Stimulated activated CD4-positive, alpha-beta T cell treated with anti-CD3 and anti-CD28 coated beads, Interleukin-2, amount 100 ng/mL, for 24 hours (primary cell): ENCODE measurements at regions not wholly inside any gene's neighbourhood (a gene's known extent, or its start where the extent isn't known, plus 50 kb on each side); places are given as distances from the start of the nearest gene placed in this dataset.

ENCODE experiments used
- DNase-seq, 2 donors: peaks; one replicate each; pipeline ENCODE4 v3.0.0-alpha.2; 2020

DNA sequence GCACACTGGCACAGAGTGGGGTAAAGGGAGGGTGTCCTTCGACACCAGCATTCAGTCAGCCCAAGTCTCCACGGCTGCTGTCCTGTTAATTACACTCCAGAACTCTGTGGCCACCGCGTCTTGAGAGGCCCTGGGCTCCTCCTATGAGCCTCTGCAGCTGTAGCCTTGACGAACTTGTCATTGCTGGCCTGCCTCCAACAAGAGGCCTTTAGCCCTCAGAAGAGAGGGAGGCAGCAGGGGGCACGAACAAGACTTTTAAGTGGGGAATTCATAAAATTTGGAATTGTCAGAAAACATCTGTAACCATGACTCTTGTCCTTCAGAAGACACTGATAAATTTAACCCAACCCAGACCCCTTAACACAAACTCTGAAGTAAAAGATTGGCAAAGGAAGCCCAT lies 241.9 kb downstream of the UQCRFS1 start:
- DNase-seq, result no peak

DNA sequence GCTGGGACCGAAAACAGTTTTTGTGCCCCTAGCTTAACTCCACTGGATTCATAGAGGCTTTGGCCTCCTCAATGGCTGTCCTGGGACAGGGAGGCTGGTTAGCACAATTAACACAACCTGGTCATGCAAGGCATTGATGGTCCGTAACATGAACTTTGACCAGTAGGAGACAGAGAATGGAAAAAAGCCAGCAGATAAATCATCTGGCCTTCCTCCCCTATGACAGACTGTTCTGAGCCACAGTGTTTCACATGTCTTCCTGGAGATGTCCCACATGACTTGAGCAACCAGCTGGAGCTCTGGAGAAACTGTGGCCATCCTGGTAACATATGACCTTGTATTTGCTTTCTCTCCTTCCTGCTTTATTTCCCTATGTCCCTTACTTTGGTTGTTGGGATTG lies 244.2 kb downstream of the UQCRFS1 start:
- no peak for DNase-seq

DNA sequence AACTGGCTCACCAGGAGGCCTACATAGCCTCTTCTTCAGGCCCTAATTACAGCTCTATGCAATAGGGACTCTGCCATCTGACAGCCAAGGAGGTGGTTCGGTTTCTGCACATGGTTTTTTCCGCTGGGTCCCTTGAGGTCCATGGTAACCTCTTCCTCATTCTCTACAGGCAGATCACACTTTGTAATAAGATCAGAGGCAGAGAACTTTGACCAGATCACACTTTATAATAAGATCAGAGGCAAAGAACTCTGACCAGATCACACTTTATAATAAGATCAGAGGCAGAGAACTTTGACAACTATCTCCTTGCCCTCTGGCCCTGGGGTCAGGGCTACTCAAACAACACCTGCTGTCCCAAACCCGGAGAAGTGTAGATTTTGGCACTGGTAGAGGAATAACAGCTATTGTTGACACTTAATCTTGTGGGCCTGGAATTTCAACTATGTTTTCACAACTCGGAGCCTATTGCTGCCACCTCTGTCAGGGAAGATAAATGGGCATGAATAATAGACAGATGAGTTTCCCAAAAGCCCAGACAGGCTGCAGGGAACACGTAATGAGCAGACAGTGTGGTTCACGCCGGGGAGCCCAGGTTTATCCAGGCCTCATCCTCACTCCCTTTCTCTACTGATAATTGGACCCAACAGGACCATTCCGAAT lies 246.1 kb downstream of the UQCRFS1 start:
- no peak for DNase-seq

DNA sequence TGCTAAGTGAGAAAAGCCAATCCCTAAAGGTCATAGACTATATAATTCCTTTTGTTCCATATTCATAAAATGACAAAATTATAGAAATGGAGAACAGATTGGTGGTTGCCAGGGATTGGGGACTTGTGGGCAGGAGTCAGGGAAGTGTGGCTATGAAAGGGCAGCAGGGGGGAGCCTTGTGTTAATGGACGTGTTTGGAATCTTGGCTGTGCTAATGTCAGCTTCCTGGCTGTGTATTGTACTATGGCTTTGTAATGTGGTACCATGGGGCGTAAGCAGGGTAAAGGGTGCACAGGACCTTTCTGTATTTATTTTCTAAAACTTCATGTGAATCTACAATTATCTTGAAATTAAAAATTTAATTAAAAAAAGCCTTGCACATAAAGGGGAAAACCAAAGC lies 248.5 kb downstream of the UQCRFS1 start:
- DNase-seq, result no peak

DNA sequence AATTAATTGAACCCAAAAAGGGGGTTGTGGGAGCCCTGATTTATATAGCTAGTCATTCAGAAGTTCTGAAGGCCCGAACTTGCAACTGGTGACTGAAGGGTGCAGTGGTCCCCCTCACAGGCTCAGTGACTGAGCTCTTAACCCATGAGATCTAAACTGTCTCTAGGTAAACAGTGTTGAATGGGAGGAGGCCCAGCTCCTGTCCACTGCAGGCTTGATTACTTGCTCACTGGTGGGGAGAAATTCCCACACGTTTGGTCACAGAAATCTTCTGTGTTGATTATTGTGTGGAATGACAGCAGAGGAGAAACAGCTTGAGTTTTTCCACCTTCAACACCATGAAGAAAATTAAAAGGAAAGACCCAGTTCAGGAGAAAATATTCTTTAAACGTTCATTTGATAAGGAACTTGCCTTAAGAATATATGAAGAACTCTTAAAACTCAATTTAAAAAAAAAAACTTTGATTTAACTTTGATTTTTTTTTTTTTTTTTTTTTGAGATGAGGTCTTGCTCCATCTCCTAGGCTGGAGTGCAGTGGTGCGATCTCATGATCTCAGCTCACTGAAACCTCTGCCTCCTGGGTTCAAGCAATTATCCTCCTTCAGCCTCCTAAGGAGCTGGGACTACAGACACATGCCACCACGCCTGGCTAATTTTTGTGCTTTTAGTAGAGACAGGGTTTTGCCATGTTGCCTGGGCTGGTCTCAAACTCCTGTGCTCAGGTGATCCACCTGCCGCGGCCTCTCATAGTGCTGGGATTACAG lies 249.3 kb downstream of the UQCRFS1 start:
- DNase-seq, result no peak

DNA sequence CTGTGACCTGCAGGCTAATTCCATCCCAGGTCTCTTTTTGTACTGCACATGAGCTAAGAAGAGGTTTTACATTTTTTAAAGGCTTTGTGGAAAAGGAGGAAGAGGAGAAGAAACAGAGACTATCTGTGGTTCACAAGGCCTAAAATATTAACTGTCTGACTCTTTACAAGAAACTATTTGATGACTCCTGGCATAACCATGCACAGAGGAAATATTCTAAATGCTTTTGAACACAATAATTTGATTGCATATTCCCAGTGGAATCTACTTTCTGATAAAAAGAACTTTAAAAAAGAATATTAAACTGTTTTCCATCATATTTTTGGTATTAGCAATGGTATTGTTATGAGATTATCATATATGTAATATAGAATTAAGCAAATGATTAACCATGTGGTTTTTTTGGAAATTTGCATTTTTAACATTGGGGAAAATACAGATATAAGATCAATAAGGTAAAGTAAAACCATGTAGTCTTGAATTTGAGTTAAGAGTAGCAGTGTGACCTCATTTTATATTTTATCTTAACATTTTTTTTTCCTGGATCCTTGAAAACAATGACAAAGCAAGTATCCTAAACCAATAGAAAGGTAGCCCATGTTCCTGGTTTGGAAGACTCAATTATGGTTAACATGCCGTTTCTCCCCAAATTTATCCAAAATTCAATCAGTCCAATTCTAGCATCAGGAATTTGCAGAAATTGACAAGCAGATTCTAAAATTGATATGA lies 251.0 kb downstream of the UQCRFS1 start:
- no peak for DNase-seq

DNA sequence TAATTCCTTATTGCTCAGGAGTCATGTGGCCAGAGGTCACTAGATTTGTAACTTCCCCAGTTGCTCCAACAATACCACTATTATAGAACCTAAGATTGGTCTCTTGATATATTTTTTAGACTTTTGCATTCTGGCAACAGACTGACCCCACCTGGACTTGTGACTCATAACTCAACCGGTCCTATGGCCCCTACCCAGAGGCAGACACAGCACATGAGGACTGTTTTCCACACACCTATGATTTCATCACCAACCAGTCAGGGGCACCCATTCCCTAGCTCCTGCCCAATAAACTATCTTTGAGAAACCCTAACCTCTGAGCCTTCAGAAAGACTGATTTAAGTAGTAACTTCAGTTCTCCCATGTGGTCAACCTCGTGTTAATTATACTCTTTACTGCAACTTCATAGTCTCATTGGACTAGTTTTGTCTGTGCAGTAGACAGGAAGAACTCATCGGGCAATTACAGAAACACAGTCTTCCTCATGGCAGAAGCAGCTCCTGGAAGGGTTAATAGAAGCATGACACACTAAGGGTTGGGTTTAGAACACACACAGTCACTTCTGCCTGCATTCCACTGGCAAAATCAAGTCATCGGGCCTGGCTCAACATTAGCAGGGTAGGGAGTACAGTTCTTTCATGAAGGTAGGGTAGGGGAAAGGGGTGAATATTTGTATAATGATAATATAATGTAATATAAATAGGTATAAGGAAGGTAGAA lies 251.8 kb downstream of the UQCRFS1 start:
- no peak for DNase-seq

DNA sequence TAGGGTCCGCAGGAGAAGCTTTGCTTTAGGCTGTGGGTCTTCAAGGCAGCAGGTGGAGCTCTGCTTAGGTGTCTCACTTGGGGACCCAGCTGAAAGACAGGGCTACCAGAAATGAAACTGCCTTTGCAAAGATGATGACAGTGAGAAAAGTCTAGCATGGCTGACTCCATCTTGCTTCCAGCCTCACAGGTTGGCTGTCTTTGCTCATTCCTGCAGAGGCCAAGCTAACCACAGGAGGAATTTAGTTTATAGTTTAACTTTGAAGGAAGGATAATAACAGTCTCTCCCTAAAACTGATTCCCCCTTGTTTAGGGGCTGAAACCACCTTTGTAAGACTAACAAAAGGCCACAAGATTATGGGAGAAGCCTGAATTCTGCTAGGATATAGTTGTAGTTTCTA lies 252.4 kb downstream of the UQCRFS1 start:
- no peak for DNase-seq

DNA sequence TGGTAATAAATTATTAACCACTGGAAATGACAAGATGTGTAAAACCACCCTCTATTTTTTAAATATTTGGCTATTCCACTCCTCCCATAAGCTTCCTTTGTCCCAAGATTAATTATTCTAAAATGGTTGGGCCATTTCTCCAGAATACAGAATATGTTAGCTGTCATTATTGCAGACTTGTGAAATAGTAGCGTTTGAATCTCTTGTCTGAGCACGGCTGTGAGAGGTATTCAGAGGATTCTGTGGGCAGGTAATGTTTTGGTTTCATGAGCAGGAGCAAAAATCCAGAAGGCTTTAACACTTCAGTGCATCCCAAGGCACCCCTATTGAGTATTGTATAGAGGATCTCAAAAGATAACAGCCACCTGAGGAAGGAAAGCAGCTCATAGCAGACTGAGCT lies 256.0 kb downstream of the UQCRFS1 start:
- DNase-seq, result no peak

DNA sequence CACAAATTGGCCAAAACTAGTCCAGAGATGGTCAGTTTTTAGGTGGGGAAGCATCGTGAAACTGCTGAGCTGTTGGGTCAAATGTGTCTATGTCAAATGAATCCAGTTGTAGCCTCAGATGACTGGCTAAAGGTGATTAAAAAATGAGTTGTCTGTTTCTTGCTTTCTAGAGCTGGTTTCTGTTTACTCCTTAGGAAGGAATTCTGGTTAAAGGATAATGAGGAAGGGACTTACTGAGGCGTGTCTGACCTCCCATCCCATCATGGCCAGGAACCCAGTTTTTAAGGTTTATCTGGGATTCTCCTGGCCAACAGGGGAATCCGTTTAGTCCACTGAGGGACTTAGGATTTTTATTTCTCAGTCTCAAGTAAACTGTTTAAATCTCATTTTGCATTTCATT lies 256.5 kb downstream of the UQCRFS1 start:
- DNase-seq, result no peak

DNA sequence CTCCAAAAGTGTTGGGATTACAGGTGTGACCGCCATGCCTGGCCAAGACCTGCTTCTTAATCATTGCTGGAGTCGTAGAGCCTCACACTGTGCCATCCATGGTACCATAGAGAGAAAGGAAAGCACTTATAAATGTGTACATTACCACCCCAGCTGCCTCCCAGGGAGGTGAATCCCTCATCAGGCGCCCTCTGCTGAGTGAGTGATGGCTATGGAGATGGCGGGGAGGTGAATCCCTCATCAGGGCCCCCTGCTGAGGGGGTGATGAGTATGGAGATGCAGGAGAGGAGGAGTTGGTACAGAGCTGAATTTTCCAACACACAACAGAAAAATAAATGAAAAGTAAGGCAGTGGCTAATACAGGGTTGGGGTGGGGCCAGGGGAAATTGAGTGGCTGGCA lies 263.4 kb downstream of the UQCRFS1 start:
- DNase-seq, result no peak

DNA sequence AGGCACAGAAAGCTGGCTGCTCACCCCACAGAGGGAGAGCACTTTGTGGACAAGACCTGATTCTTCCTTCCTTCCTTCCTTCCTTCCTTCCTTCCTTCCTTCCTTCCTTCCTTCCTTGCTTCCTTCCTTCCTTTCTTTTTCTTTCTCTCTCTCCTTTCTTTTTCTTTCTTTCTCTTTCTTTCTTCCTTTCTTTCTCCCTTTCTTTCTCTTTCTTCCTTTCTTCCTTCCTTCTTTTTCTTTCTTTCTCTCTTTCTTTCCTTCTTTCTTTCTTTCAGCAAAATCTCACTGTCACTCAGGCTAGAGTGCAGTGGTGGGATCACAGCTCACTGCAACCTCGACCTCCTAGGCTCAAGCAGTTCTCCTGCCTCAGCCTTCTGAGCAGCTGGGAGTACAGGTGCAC lies 263.9 kb downstream of the UQCRFS1 start:
- no peak for DNase-seq

DNA sequence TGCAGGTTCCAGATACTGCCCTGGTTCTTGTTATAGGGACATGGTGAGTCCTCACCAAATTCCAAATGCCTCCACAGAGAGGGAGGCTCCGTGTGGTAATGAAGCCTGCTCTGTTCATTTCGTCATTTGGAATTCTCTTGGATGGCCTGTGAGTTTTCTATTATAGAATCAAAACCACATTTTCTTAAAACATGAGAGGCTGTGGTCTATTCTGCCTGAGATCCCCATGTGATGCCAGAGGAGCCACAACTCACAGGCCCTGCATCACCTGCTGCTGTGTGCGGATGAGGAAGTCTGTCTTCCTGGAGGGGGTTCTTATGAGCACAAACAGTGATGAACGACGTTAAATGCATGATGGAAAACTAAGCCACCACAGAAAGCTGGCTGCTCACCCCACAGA lies 264.4 kb downstream of the UQCRFS1 start:
- DNase-seq, result no peak

DNA sequence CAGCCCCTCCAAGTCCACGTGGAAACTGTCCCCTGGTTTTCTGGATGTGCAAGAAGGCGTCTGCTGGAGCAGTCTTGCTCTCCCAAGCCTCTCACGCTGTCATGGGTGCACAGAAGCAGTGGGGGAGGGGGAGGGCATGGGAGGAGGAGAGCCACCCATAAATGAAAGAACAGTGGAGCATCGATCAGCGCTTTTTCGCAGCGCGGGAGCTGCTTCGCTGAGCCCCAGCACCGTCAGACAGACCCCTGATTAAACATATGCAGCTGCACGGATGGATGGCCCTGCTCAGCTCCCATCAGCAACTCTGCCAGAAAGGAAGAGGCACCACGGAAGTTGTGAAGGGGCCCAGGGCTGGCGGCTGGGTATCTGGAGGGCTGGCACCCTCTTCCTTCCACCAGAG lies 264.9 kb downstream of the UQCRFS1 start:
- DNase-seq, result no peak

DNA sequence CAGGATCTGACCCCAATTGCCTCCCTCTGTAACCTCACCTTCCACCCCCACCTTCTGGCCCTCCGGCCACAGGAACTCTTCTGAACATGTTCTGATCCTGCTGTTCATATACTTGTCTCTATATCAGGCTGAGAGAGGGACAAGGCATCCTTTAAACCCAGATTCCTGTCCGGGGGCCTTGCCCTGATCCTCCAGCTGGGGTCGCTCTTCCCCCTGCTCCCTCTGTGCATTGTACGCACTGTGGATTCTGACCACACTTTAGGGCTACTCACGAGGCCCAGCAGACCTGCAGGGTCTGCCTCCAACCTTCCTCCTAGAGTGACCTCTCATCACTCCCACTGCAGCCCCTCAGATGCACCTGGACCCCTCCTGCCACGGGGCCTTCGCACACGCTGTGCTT lies 269.3 kb downstream of the UQCRFS1 start:
- no peak for DNase-seq

DNA sequence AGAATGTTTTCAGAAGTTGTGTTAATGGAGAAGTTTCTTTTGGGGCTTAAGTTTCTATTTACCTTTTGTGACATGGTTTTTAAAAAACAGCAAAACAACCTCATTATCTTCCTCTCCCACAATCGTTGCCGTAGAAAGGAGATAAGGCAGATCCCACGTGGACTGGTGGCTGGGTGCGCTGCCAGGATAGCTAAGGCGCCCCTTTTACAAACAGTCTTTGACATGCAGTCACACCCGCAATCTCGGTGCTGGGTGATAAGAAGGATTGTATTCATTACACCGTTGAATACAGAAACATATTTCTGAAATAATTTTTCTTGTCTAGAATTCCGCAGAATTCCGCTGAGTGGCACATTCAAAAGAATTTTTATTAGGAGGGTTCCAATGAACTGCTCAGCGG lies 271.1 kb downstream of the UQCRFS1 start:
- DNase-seq, result no peak

DNA sequence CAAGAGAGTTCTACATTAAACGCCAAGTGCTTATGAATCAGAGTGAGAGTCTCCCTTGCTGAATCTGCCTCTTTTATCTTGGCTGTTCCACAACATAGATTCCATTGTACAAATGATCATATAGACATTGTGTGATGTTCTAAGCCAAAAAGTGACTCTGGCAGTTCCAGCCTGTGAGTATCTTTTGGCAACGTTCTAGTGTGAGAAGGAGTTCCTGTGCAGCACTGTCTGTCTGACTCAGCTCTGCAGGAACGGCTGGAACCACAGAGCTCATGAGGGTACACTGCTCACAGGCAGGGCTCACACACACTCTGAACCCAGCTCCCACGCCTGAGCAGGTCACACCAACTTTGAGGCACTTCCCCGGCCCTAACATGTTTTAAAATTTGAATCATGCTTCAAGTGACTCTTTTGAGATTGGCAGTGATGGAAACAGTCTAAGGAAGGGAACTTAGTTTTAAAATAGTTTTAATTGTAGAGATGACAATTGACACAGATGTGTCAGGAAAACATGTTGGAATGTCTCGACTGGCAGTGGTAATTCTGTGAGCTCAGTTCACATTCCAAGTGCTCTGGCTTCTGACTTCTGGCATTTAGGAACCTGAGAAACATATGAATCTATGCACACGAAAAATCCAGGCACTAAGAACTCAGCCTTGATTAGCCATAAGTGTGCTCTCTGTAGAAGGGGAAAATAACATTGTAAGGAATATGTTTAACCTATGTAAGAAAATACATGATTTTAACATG lies 272.0 kb downstream of the UQCRFS1 start:
- DNase-seq, result no peak

DNA sequence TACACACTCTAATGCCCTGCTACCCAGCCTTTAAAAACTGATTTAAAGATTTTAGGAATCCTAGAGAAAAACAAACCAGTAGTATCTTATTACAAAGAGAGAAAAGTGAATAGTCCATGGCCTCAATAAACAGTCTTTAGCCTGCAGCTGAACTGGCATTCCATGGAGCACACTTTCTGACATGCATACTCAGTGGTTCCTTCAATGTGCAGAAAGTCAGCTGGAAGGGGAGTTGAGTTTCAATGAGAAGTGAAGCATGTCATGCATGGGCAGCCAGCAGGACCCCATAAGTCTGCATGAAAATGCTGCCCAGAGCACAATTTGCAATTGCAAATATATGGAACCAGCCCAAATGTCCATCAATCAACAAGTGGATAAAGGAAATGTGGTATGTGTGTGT lies 273.7 kb downstream of the UQCRFS1 start:
- no peak for DNase-seq

DNA sequence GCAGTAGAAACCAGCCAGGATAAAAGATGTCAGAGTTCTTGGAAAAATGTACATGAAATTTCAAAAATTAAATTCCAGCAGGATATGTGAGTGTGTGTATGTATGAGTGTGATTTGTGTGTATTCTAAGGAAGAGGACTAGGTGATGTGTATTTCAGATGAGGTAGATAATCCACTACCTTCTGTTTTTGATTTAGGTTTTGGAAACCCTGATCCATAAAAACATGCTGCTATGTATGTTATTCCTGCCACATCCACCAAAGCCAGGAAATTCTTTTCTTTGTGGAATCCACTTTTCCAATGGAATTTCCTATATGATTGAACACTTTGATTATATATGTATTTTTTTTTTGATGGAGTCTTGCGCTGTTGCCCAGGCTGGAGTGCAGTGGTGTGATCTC lies 276.9 kb downstream of the UQCRFS1 start:
- DNase-seq, result no peak

DNA sequence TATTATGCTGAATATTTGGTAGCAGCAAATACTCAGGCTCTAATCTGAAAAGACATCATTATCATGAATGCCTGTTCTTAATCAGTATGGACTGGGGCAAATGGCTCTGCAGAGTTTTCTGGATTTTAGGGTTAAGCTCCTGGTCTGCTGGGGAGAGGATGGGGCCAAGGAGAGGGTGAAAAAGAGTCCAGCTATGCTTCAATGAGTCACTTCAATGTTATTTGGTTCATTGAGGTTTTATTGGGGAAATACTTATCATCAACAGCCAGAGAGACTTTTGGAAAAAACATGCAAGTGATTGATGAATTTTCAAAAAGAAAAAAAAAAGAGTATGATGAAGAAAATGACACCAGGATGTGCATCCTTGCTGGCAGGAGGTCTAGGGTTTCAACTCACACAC lies 278.3 kb downstream of the UQCRFS1 start:
- DNase-seq, result no peak

DNA sequence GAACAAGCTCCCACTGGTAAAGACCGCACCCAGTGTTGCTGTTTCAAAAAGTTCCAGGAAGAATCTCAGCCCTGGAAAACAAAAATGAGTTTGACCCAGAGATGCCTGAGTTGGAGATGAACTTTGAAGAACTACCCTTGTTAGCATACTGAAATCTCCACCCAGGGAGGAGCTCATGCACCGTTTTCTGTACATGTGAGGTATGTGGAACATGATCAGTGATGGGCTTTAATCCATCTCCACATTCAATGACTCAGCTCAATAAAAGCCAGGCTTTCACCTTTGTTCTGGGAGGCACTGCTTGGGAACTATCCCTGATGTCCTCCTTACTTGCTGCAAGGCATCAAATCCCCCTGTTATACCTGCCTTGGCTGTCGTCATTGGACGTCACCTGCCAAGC lies 279.9 kb downstream of the UQCRFS1 start:
- DNase-seq, result no peak

DNA sequence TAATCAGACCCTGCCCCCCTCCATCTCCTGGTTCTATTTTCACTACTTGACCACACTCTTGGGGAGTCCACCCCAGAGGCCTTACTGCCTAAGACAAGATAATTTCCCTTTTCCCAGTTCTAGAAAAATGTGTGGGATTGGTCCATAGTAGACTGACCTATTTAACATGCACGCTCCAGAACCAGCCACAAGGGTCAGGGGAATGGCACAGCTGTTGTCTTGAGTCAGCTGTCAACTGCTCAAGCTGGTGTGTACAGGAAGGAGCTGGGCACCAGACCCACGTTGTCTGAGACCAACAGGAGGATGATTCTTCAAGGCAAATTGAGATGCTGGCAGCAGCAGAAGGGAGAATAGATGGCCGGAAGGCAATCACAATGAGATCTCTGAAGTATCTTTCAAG lies 280.5 kb downstream of the UQCRFS1 start:
- no peak for DNase-seq

DNA sequence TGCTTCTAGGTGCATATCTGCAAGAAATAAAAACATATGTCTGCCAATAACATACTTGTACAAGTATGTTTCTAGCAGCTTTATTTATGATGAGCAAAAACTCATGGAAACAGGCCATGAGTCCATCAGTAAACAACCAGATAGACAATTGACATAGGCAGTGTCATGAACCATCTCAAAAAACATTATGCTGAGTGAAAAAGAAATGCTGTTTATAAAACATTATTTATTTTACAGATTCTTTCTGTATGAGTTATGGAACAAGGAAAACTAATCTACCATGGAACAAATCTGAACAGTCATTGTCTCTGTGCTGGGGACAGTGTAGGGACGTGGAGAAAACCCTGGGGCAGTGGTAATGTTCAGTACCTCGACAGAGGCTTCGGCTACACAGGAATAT lies 283.9 kb downstream of the UQCRFS1 start:
- no peak for DNase-seq
